ENCODE measurements at regions not wholly inside any gene's neighbourhood (a gene's known extent, or its start where the extent isn't known, plus 50 kb on each side); places are given as distances from the start of the nearest gene placed in this dataset.
"Not testable (repeated sequence)": the region's sequence is repeated elsewhere in the genome, so short reads cannot be mapped to it uniquely, and the experiment has no call there.

DNA sequence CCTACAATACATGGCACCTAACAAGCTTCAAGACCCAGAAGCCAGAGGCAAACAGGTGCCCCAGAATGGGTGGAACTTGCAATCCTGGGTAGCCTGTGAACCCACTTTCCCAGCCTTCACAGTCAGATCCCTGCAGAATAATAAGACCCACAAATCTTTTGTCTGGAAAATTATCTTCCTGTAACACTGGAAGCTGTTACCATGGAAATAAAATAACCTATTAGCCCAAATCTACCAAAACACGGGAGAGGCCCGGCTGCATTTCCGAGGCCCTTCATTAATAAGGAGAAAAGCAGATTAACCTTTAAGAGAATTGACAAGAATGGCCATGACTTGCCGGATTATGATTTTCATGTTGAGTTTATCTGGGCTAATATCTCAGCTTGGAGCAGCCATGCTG, 256.1 kb upstream of the PROK2 start:
- Mint-ChIP-seq H3K27ac (no peak overlapping the region), H3K36me3 (ENCODE audit: insufficient read depth in 2 of 2) (peaks cover 3% of the 10 kb centered on the region in 2 donors), H3K9me3 (peaks cover 4 to 5% of the 10 kb centered on the region in 2 donors), H3K4me1 (ENCODE audit: low read depth) (no peaks in the 10 kb centered on the region), H3K4me3 (no peak overlapping the region), H3K27me3 (ENCODE audit: low read depth) (peaks cover 37% of the 10 kb centered on the region)
- DNase-seq = no peak
- no peak for ATAC-seq (replicated peaks in 1 of 2)

DNA sequence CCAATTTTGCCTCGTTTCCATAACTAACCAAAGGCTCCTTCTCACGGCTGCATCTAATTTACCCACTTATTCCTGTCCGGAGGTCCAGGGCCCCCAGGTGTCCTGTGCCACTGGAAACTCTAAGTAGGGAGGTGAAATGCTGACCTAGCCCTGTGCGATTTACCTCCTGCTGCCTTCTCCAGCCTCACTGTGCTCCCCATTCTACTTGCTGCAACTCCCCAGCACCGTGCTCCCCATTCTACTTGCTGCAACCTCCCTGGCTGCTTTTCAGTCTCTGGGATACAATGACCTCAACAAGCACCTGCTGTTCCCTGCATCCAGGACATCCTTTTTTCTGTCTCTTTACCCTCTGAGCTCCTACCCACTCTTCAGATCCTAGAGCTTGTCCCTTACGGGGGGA, 254.7 kb upstream of the PROK2 start:
- Mint-ChIP-seq H3K4me1 (ENCODE audit: low read depth) (no peaks in the 10 kb centered on the region), H3K36me3 (ENCODE audit: insufficient read depth in 2 of 2) (peaks cover 3 to 6% of the 10 kb centered on the region in 2 donors), H3K9me3 (peaks cover 4 to 7% of the 10 kb centered on the region in 2 donors), H3K27ac (no peak overlapping the region), H3K27me3 (ENCODE audit: low read depth) (peaks cover 50% of the 10 kb centered on the region), H3K4me3 (no peak overlapping the region)
- DNase-seq = no peak
- no peak for ATAC-seq (replicated peaks in 1 of 2)

DNA sequence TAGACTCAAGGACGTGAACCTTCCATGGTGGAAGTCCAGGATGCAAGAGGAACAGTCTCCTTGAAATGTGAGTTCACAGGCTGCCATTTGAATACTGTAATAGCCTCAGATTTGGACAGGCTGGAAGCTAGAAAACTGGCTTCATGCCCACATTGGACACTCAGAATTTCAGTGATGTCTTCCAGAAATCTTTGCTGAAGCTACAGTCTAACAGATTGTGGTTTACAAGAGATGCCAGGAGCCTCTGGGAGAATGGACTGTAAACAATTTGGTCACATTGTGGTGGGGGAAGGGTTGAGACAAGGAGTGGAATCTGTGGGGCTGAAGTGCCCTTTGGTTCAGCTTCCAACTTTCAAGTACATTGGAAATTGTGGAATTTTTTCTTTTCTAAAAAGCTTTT, 252.0 kb upstream of the PROK2 start:
- Mint-ChIP-seq H3K4me3 (no peak overlapping the region), H3K27me3 (ENCODE audit: low read depth) (peaks cover 44% of the 10 kb centered on the region), H3K27ac (no peak overlapping the region), H3K9me3 (peaks cover 4 to 7% of the 10 kb centered on the region in 2 donors), H3K36me3 (ENCODE audit: insufficient read depth in 2 of 2) (peaks cover 3 to 6% of the 10 kb centered on the region in 2 donors), H3K4me1 (ENCODE audit: low read depth) (peaks cover 18% of the 10 kb centered on the region)
- ATAC-seq (replicated peaks in 1 of 2) (no peak), DNase-seq (no peak)

DNA sequence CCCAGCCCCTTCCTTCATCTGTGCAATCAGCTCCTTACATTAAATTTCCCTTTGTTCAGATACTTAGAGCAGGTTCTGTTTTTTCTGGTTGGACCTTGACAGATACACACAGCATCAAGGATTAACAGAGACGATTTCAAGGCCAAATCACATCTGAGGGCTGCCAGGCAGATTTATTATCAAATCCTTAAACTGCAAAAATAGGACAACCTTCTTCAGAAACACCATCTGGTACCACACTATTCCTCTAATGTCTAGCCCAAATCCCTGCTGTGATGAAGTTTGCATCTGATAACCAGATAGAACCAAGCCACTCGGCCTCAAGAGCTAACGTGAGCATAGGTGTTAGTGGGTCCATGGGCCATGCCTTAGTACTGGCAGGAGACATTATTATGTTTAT, 250.7 kb upstream of the PROK2 start:
- H3K36me3 Mint-ChIP-seq (ENCODE audit: insufficient read depth in 2 of 2) = peaks cover 5 to 6% of the 10 kb centered on the region in 2 donors
- H3K4me1 Mint-ChIP-seq (ENCODE audit: low read depth) = peaks cover 25% of the 10 kb centered on the region
- peaks cover 4 to 7% of the 10 kb centered on the region in 2 donors for H3K9me3 Mint-ChIP-seq
- DNase-seq = no peak
- H3K27me3 Mint-ChIP-seq (ENCODE audit: low read depth) = peaks cover 40% of the 10 kb centered on the region
- no peak overlapping the region for H3K4me3 Mint-ChIP-seq
- no peak for ATAC-seq (replicated peaks in 1 of 2)
- no peak overlapping the region for H3K27ac Mint-ChIP-seq

DNA sequence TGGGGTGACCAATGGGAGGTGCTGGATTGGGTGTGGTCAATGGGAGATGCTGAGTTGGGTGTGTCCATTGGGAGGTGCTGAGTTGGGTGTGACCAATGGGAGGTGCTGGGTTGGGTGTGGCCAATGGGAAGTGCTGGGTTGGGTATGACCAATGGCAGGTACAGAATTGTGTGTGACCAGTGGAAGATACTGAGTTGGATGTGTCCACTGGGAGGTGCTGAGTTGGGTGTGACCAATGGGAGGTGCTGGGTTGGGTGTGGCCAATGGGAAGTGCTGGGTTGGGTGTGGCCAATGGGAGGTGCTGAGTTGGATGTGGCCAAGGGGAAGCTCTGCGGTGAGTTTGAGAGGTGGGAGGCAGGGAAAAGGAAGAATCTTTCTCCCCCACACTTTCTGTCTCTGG, 250.0 kb upstream of the PROK2 start:
- ATAC-seq (replicated peaks in 1 of 2) (no peak), DNase-seq (no peak)
- Mint-ChIP-seq H3K4me3 (no peak overlapping the region), H3K27ac (no peak overlapping the region), H3K4me1 (ENCODE audit: low read depth) (peaks cover 25% of the 10 kb centered on the region), H3K9me3 (peaks cover 4 to 7% of the 10 kb centered on the region in 2 donors), H3K36me3 (ENCODE audit: insufficient read depth in 2 of 2) (peaks cover 5 to 6% of the 10 kb centered on the region in 2 donors), H3K27me3 (ENCODE audit: low read depth) (peaks cover 34% of the 10 kb centered on the region)

GRCh38 chr3:72033666-72034428, 248.9 kb upstream of the PROK2 start:
- Mint-ChIP-seq H3K4me1 (ENCODE audit: low read depth) (peaks cover 25% of the 10 kb centered on the region), H3K27me3 (ENCODE audit: low read depth) (peaks cover 29% of the 10 kb centered on the region), H3K36me3 (ENCODE audit: insufficient read depth in 2 of 2) (peaks cover 5 to 6% of the 10 kb centered on the region in 2 donors), H3K4me3 (peak overlapping the region in 1 of 2 donors; percentile 36), H3K9me3 (peaks cover 4 to 7% of the 10 kb centered on the region in 2 donors), H3K27ac (peak overlapping the region; percentile 8)
- DNase-seq = no peak
- ATAC-seq (replicated peaks in 1 of 2) = peak; percentile 71 to 72

DNA sequence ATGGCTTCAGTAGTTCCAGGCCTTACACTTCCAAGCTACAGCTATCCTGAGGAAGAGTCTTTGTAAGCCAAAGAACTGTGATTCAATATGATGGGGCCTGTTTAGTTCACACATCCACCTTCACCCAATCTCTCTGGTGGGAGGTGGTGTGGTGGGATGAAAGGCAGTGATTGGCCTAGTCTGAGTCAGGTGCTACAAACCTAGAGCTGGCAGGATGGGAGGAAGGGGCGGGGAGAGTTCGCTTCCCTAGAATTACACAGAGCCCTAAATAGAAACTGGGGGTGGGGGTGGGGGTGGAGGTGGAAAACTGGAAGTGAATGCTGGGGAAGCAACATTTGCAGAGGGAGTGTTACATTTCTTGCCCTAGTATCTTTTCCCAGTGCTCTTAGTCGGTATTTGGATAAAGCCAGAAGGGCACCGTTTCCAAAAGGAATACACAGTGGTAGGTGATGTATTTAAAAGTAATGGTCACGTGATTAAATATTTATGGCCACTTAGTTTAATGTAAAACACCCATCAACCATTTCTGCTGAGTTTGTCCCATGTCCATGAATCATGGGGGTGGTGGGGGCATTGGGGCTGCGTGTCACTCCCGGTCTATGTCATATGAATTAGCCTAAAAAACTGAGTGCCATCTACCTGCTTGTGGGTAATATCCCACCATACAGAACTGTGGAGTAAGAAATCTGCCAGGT, 247.6 kb upstream of the PROK2 start:
- ATAC-seq (replicated peaks in 1 of 2) (peak in 1 of 2 donors; percentile 41), DNase-seq (no peak)
- Mint-ChIP-seq H3K9me3 (peaks cover 2 to 5% of the 10 kb centered on the region in 2 donors), H3K27ac (no peak overlapping the region), H3K27me3 (ENCODE audit: low read depth) (peaks cover 26% of the 10 kb centered on the region), H3K4me1 (ENCODE audit: low read depth) (peaks cover 25% of the 10 kb centered on the region), H3K36me3 (ENCODE audit: insufficient read depth in 2 of 2) (peaks cover 5 to 6% of the 10 kb centered on the region in 2 donors), H3K4me3 (no peak overlapping the region)

GRCh38 chr3:72031581-72031980, 246.6 kb upstream of the PROK2 start:
- H3K4me1 Mint-ChIP-seq (ENCODE audit: low read depth) = peaks cover 25% of the 10 kb centered on the region
- H3K27me3 Mint-ChIP-seq (ENCODE audit: low read depth) = peaks cover 16% of the 10 kb centered on the region
- no peak overlapping the region for H3K4me3 Mint-ChIP-seq
- peaks cover 0 to 2% of the 10 kb centered on the region in 2 donors for H3K9me3 Mint-ChIP-seq
- DNase-seq = no peak
- H3K36me3 Mint-ChIP-seq (ENCODE audit: insufficient read depth in 2 of 2) = peaks cover 3 to 4% of the 10 kb centered on the region in 2 donors
- ATAC-seq (replicated peaks in 1 of 2) = peak in 1 of 2 donors; percentile 51
- no peak overlapping the region for H3K27ac Mint-ChIP-seq

DNA sequence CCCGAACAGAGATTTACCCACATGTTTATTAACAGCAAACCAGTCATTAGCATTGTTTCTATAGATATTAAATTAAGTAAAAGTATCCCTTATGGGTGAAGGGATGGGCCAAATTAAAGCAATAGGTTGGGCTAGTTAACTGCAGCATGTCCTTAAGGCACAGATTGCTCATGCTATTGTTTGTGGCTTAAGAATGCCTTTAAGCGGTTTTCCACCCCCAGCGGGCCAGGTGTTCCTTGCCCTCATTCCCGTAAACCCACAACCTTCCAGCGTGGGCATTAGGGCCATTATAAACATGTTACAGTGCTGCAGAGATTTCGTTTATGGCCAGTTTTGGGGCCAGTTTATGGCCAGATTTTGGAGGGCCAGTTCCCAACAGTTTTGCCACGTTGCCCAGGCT, 245.3 kb upstream of the PROK2 start:
- not testable (repeated sequence) for DNase-seq; ATAC-seq (replicated peaks in 1 of 2); H3K27me3 Mint-ChIP-seq (ENCODE audit: low read depth); H3K36me3 Mint-ChIP-seq (ENCODE audit: insufficient read depth in 2 of 2); H3K27ac Mint-ChIP-seq; H3K4me3 Mint-ChIP-seq; H3K9me3 Mint-ChIP-seq
- peaks cover 25% of the 10 kb centered on the region for H3K4me1 Mint-ChIP-seq (ENCODE audit: low read depth)

DNA sequence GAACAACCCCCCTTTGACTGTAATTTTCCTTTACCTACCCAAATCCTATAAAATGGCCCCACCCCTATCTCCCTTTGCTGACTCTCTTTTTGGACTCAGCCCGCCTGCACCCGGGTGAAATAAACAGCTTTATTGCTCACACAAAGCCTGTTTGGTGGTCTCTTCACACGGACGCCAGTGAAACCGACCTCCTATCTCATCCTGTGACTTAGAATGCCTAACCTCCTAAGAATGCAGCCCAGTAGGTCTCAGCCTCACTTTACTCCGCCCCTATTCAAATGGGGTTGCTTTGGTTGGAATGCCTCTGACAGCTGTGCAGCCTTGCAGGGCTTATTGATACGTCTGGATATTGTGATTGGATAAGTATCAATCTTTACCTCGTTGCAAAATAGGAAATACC, 243.8 kb upstream of the PROK2 start:
- DNase-seq; H3K27ac Mint-ChIP-seq; ATAC-seq (replicated peaks in 1 of 2); H3K27me3 Mint-ChIP-seq (ENCODE audit: low read depth); H3K4me3 Mint-ChIP-seq; H3K36me3 Mint-ChIP-seq (ENCODE audit: insufficient read depth in 2 of 2); H3K9me3 Mint-ChIP-seq: not testable (repeated sequence)
- peaks cover 18% of the 10 kb centered on the region for H3K4me1 Mint-ChIP-seq (ENCODE audit: low read depth)

- not testable (repeated sequence) for DNase-seq; H3K27me3 Mint-ChIP-seq (ENCODE audit: low read depth); H3K4me3 Mint-ChIP-seq; ATAC-seq (replicated peaks in 1 of 2); H3K9me3 Mint-ChIP-seq; H3K27ac Mint-ChIP-seq
- H3K36me3 Mint-ChIP-seq (ENCODE audit: insufficient read depth in 2 of 2) = peaks cover 9 to 13% of the 10 kb centered on the region in 2 donors
- peaks cover 14% of the 10 kb centered on the region for H3K4me1 Mint-ChIP-seq (ENCODE audit: low read depth)
Observed at GRCh38 chr3:72028307-72028706, 243.4 kb upstream of the PROK2 start.

GRCh38 chr3:72027728-72028127, 242.8 kb upstream of the PROK2 start:
- not testable (repeated sequence) for H3K27me3 Mint-ChIP-seq (ENCODE audit: low read depth); H3K9me3 Mint-ChIP-seq; ATAC-seq (replicated peaks in 1 of 2); DNase-seq; H3K27ac Mint-ChIP-seq; H3K4me3 Mint-ChIP-seq
- Mint-ChIP-seq H3K4me1 (ENCODE audit: low read depth) (peaks cover 12% of the 10 kb centered on the region), H3K36me3 (ENCODE audit: insufficient read depth in 2 of 2) (peaks cover 9 to 13% of the 10 kb centered on the region in 2 donors)

GRCh38 chr3:72022027-72022426, 237.1 kb upstream of the PROK2 start:
- H3K27ac Mint-ChIP-seq = no peak overlapping the region
- ATAC-seq (replicated peaks in 1 of 2) = no peak
- no peak for DNase-seq
- no peak overlapping the region for H3K4me3 Mint-ChIP-seq
- peaks cover 9 to 11% of the 10 kb centered on the region in 2 donors for H3K36me3 Mint-ChIP-seq (ENCODE audit: insufficient read depth in 2 of 2)
- H3K4me1 Mint-ChIP-seq (ENCODE audit: low read depth) = peaks cover 13% of the 10 kb centered on the region
- peaks cover 3 to 8% of the 10 kb centered on the region in 2 donors for H3K9me3 Mint-ChIP-seq
- H3K27me3 Mint-ChIP-seq (ENCODE audit: low read depth) = no peaks in the 10 kb centered on the region
